IPS-18a (cell line): ENCODE measurements at regions not wholly inside any gene's neighbourhood (a gene's known extent, or its start where the extent isn't known, plus 50 kb on each side); places are given as distances from the start of the nearest gene placed in this dataset.
A peak's percentile ranks its signal among the peaks of the same experiment; 100 is the strongest.

ENCODE experiments used
- H3K27ac ChIP-seq: one replicate; pipeline ENCODE4 v1.5.1; 2013; ENCODE audit warnings: low read length
- H3K27me3 ChIP-seq: one replicate; pipeline ENCODE4 v1.6.1; 2013; ENCODE audit warnings: mild to moderate bottlenecking, low read length; ENCODE audit not compliant: control insufficient read depth, insufficient read depth
- H3K36me3 ChIP-seq: one replicate; pipeline ENCODE4 v1.6.1; 2013; ENCODE audit warnings: low read depth, low read length; ENCODE audit not compliant: control insufficient read depth
- H3K4me1 ChIP-seq: one replicate; pipeline ENCODE4 v1.6.1; 2013; ENCODE audit warnings: low read depth, low read length; ENCODE audit not compliant: control insufficient read depth
- H3K4me3 ChIP-seq: one replicate; pipeline ENCODE4 v1.5.1; 2013; ENCODE audit warnings: low read length
- H3K9ac ChIP-seq: one replicate; pipeline ENCODE4 v1.6.1; 2013; ENCODE audit warnings: mild to moderate bottlenecking, low read length, moderate library complexity
- H3K9me3 ChIP-seq: one replicate; pipeline ENCODE4 v1.6.1; 2013; ENCODE audit warnings: low read depth, low read length; ENCODE audit not compliant: control insufficient read depth

DNA sequence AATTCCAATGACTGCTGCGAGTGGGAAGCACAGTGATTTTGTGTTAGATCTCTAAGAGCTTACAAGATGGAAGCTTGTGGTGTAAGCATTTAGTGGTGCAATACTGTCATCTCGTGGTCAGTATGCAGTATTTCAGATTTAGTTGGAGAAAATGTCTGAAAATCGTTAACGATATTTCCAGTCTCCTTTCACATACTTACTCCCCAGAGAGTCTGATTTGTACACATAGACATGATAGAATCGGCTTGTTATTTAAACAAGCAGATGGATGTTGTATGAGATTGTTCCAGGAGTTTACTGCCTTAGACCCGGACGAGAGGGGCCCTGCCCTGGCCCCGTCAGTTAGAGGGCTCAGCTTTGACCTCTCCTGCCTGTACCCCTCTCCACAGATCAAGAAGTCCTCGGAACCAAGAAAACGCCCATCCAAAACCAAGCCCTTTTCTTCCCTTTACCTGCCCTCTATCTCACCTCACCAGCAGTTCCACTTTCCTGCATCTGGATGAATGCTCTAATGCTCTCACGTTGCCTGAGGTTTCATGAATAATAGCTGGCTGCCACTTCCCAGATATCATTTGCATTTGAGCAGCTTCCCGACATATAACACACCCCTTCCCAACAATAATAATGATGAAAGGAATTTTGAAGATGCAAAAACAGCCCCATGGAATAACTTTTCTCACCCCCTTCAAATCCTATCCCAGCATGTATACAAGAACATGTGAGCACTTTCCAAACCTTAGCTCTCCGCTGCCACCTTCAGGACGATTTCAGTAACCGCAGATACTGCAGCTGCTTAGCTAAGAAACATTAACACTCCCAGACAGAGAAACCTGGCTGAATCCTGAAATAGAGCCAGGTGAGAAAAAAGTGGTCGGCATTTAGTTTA, 247.3 kb downstream of the LTN1 start:
- Histone ChIP-seq H3K27me3 (no peaks in the 10 kb centered on the region), H3K9me3 (no peaks in the 10 kb centered on the region), H3K4me3 (peak overlapping the region; percentile 11), H3K36me3 (no peaks in the 10 kb centered on the region), H3K27ac (no peak overlapping the region), H3K4me1 (no peaks in the 10 kb centered on the region), H3K9ac (no peak overlapping the region)

DNA sequence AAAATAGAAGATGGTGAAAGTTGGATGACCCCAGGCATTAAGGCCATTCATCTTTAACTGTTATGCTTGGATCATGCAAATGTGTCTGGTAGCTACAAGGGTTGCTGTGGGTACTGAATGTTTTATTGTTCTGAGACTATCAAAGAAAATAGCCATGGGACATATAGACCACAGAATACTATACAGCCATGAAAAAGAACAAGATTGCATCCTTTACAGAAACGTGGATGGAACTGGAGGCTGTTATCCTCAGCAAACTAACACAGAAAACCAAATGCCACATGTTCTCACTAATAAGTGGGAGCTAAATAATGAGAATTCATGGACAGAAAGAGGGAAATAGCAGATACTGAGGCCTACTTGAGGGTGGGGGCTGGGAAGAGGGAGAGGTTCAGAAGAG, 249.0 kb downstream of the LTN1 start:
- Histone ChIP-seq H3K9me3 (no peaks in the 10 kb centered on the region), H3K4me1 (peaks cover 9% of the 10 kb centered on the region), H3K4me3 (no peak overlapping the region), H3K9ac (no peak overlapping the region), H3K36me3 (no peaks in the 10 kb centered on the region), H3K27me3 (no peaks in the 10 kb centered on the region), H3K27ac (no peak overlapping the region)

DNA sequence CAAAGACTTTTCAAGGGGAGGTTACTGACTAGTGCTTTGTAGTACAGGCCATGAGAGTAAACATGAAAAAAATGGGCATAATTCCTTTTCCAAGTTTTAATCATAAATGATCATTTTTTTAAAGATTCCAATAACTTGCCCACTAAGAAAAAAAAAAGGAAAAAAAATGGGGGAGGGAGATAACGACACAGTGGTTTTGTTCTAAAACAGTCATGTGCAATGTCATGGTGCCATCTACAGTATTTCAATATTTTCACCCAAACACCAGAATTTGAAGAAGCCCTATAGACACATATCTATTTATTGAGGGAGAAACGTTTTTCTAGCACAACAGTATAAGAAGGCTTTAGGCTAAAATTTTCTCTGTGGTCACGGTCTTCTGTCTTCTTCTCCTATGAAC, 250.2 kb downstream of the LTN1 start:
- peaks cover 17% of the 10 kb centered on the region for H3K4me1 ChIP-seq
- H3K9me3 ChIP-seq = no peaks in the 10 kb centered on the region
- H3K4me3 ChIP-seq = no peak overlapping the region
- no peak overlapping the region for H3K27ac ChIP-seq
- H3K9ac ChIP-seq = no peak overlapping the region
- no peaks in the 10 kb centered on the region for H3K27me3 ChIP-seq
- H3K36me3 ChIP-seq = no peaks in the 10 kb centered on the region

DNA sequence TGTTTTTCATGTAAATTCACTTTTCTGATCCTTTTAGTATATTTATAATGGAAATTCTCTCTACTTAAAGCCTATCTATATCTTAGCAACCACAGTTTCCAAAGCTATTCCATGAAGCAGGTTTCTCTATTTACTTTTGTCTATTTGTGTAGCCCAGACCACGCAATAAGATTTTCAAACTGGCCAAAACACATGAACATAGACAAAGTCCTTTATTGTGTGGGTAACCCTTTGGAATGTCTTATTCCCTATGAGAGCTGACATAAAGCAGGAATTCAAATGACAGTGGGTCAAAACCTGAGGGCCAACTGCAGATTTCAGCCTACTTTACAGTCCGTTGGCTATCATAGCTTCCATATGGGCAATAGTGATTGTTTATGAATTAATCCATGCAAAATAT, 252.6 kb downstream of the LTN1 start:
- Histone ChIP-seq H3K4me1 (peaks cover 17% of the 10 kb centered on the region), H3K4me3 (no peak overlapping the region), H3K27me3 (no peaks in the 10 kb centered on the region), H3K36me3 (no peaks in the 10 kb centered on the region), H3K9ac (no peak overlapping the region), H3K27ac (no peak overlapping the region), H3K9me3 (no peaks in the 10 kb centered on the region)

DNA sequence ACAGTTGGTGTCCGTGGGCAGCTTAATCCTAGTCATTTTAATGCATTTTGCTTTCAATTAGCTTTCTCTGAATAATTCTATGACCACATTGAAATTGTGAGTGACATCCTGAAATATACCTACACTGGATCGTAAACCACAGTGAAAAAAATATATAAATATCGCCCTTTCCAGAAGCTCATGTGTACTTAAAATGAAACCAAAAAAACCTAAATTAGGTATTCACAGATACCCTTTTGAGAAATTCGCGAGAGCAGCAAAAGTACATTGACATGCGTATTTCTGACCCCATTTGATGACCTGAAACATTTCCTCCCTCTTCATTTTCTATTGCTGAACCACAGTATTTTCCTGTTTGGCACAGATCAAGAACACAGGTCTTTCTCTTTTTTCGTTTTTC, 253.8 kb downstream of the LTN1 start:
- Histone ChIP-seq H3K4me3 (no peak overlapping the region), H3K27me3 (no peaks in the 10 kb centered on the region), H3K9me3 (no peaks in the 10 kb centered on the region), H3K4me1 (peaks cover 17% of the 10 kb centered on the region), H3K9ac (no peak overlapping the region), H3K36me3 (no peaks in the 10 kb centered on the region), H3K27ac (no peak overlapping the region)

DNA sequence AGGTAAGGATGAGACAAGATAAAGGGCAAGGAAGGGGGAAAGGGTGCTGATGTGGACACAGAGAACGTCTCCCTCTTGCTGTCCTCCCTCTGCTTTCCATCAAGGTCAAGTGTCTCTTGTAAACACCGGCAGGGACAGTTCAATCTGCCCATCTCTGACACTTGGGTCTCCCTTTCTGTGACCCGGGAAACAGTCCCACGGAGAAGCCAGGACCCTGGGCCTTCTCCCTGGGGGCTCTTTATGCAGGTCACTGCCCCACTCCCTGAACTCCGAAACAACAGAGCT, 254.3 kb downstream of the LTN1 start:
- Histone ChIP-seq H3K36me3 (no peaks in the 10 kb centered on the region), H3K4me3 (no peak overlapping the region), H3K4me1 (peaks cover 17% of the 10 kb centered on the region), H3K27me3 (no peaks in the 10 kb centered on the region), H3K9ac (no peak overlapping the region), H3K9me3 (no peaks in the 10 kb centered on the region), H3K27ac (no peak overlapping the region)

DNA sequence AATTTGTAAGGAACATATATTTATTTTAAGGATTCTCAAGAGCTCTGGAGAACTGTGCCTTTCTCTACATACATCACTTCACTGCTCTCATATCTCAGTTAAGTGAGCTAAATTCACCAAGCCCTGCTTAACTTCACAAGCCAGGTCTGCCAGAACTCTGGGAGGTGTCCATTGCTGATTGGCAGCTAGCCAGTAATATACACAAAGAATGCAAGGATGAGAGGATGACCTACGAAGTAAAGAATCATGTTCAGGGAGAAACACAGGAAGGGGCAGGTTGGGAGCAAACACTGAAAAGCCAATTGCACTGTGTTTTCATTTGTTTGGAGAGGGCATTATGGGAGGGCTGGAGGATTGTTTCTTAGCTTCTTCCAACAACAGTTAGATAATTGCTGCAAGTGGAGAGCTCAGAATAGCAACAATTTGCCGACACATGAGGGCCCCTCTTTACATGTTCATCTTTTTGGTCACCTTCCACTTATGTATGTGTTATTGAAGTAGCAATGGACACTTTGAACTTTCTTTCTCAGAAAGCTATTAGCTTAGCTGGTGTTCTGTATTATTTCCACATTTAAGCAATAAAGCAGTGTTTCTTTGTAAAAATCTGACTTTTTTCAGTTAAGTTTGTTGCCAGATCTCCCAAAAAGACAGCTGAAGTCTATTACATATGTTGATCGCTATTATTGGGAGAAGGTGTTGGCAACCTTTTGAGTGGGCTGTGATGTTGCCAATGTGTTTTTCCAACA, 254.8 kb downstream of the LTN1 start:
- Histone ChIP-seq H3K27me3 (no peaks in the 10 kb centered on the region), H3K27ac (no peak overlapping the region), H3K4me3 (no peak overlapping the region), H3K4me1 (peaks cover 17% of the 10 kb centered on the region), H3K36me3 (no peaks in the 10 kb centered on the region), H3K9ac (no peak overlapping the region), H3K9me3 (no peaks in the 10 kb centered on the region)

DNA sequence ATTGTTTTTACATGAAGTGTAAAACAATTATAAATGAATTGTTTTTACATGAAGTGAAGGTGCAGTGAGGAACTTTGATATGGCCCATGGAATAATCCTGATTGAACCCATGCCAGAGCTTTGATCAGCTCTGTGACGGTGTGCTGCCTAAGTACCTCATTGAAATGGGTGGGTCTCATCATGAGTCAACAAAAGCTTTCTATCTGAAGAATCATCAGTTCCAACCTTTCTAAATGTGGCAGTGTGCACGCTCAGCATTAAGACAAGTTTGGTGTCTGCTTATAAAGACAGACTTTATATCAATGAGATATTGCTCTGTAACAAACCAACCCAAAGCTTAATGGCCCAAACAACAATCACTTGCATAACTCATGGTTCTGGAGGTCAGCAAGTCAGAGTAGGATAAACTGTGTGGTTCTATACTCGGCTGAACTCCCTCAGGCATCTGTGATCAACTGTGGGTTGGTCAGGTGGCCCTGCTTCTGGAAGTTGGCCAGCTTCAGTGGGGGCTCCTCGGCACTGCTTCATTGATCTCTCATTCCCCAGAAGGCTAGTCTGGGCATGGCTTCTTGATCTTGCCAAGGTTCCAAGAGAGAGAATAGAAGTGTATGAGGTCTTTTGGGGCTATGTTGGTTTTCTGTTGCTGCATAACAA, 258.0 kb downstream of the LTN1 start:
- no peak overlapping the region for H3K4me3 ChIP-seq
- H3K36me3 ChIP-seq = no peaks in the 10 kb centered on the region
- H3K9me3 ChIP-seq = no peaks in the 10 kb centered on the region
- H3K9ac ChIP-seq = no peak overlapping the region
- no peak overlapping the region for H3K27ac ChIP-seq
- peaks cover 12% of the 10 kb centered on the region for H3K4me1 ChIP-seq
- no peaks in the 10 kb centered on the region for H3K27me3 ChIP-seq

DNA sequence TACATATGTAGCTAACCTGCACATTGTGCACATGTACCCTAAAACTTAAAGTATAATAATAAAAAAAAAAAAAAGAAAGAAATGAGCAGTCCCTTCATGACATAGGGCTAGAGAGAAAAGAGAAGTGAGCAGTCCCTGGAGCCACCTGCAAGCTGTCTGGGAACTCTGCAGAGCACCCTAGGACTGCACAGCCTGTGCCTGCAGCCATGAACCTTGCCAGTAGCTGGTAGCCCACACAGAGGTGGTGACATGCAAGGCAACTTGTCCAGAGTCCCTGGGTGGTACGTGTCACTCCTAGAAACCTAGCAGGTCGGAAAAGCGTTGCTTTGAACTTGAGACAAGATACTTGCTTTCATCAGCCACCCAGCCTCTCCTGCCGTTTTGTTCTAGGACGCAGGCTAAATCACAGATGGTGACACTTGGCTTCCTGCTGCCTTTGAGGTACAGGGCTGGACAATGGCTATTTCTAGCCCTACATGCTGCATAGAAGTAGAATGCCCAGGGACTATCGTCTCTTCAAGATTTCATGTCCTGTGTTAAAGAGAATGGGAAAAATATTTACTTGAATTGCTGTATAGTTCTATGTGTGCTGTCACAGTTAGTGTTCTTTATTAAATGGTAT, 260.9 kb downstream of the LTN1 start:
- Histone ChIP-seq H3K9me3 (no peaks in the 10 kb centered on the region), H3K36me3 (no peaks in the 10 kb centered on the region), H3K4me1 (no peaks in the 10 kb centered on the region), H3K9ac (no peak overlapping the region), H3K4me3 (no peak overlapping the region), H3K27ac (no peak overlapping the region), H3K27me3 (no peaks in the 10 kb centered on the region)

DNA sequence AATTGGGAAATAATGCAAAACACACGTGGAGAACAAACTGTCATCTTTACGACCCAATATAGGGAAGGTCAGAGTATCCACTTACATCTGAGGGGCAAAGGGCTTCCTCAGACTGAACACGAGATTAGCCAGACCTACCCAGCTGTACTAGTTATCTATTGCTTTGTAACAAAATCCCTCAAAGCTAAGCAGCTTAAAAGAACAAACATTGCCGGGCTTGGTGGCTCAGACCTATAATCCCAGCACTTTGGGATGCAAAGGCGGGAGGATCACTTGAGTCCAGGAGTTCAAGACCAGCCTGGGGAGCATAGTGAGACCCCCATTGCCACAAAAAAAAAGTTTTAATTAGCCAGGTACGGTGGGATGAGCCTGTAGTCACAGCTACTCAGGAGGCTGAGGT, 262.8 kb downstream of the LTN1 start:
- no peaks in the 10 kb centered on the region for H3K27me3 ChIP-seq
- H3K27ac ChIP-seq = no peak overlapping the region
- no peaks in the 10 kb centered on the region for H3K9me3 ChIP-seq
- no peak overlapping the region for H3K9ac ChIP-seq
- H3K4me1 ChIP-seq = no peaks in the 10 kb centered on the region
- no peaks in the 10 kb centered on the region for H3K36me3 ChIP-seq
- no peak overlapping the region for H3K4me3 ChIP-seq

DNA sequence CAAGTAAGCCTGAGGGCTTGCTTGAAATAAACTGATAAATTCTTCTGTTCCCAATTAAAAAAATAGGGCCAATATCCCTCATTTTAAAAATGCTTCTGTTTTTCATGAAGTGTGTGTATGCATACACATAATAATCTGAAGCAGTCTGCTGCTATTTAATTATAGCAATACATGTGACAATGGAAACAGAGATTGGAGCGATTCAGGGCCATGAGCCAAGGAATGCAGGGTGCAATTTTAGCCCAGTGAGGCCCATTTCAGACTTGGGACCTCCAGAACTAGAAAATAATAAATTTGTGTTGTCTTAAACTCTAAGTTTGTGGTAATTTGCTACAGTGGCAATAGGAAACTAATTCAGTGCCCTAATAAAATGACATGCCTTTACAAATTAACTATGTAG, 264.9 kb downstream of the LTN1 start:
- Histone ChIP-seq H3K36me3 (no peaks in the 10 kb centered on the region), H3K27ac (no peak overlapping the region), H3K9me3 (no peaks in the 10 kb centered on the region), H3K4me1 (no peaks in the 10 kb centered on the region), H3K27me3 (no peaks in the 10 kb centered on the region), H3K9ac (no peak overlapping the region), H3K4me3 (no peak overlapping the region)
